Naive thymus-derived CD8-positive, alpha-beta T cell (primary cell): ENCODE measurements at regions not wholly inside any gene's neighbourhood (a gene's known extent, or its start where the extent isn't known, plus 50 kb on each side); places are given as distances from the start of the nearest gene placed in this dataset.

Experiments
- ATAC-seq, 2 donors: fragments of 150-1000 bp; cut with Tn5 transposase in 1 of 2; sonication (Bioruptor Pico), chemical (Tn5 transposase) in 1 of 2; 1 replicate in 1 of 2; 2 replicates in 1 of 2; pipeline ENCODE4 v1.10.0; 2021; ENCODE audit warnings: mild to moderate bottlenecking in 2 of 2, moderate library complexity in 2 of 2
- POLR2A ChIA-PET: fragments of 350-600 bp; sonication (Branson Sonifier 250); formaldehyde crosslinking; loops from one replicate; lab custom pipeline; 2021; ENCODE audit warnings: antibody characterized with exemption; lab: Charles Lee
- DNase-seq, 10 donors: peaks; one replicate each; pipeline versions ENCODE4 v3.0.0 to v3.0.0-alpha.2; 2020 to 2022
- H3K27ac Mint-ChIP-seq, 10 donors: one replicate each; pipeline ENCODE4 v1.8.0; 2020 to 2022; ENCODE audit warnings: mild to moderate bottlenecking in 10 of 10, mixed read lengths in 10 of 10, moderate library complexity in 4 of 10, inconsistent platforms in 1 of 10
- H3K27me3 Mint-ChIP-seq, 5 donors: one replicate each; pipeline ENCODE4 v1.8.0; 2021 to 2022; ENCODE audit warnings: mixed read lengths in 5 of 5
- H3K36me3 Mint-ChIP-seq, 3 donors: one replicate each; pipeline ENCODE4 v1.8.0; 2020 to 2022; ENCODE audit warnings: mixed read lengths in 3 of 3, mild to moderate bottlenecking in 2 of 3, inconsistent platforms in 1 of 3
- H3K4me1 Mint-ChIP-seq, 4 donors: one replicate each; pipeline ENCODE4 v1.8.0; 2021 to 2022; ENCODE audit warnings: mixed read lengths in 4 of 4
- H3K4me3 Mint-ChIP-seq, 10 donors: one replicate each; pipeline ENCODE4 v1.8.0; 2020 to 2022; ENCODE audit warnings: mild to moderate bottlenecking in 10 of 10, mixed read lengths in 10 of 10, moderate library complexity in 6 of 10, inconsistent platforms in 1 of 10
- H3K9me3 Mint-ChIP-seq, 9 donors: one replicate each; pipeline ENCODE4 v1.8.0; 2020 to 2022; ENCODE audit warnings: mixed read lengths in 9 of 9, mild to moderate bottlenecking in 3 of 9, inconsistent platforms in 1 of 9, moderate library complexity in 1 of 9

DNA sequence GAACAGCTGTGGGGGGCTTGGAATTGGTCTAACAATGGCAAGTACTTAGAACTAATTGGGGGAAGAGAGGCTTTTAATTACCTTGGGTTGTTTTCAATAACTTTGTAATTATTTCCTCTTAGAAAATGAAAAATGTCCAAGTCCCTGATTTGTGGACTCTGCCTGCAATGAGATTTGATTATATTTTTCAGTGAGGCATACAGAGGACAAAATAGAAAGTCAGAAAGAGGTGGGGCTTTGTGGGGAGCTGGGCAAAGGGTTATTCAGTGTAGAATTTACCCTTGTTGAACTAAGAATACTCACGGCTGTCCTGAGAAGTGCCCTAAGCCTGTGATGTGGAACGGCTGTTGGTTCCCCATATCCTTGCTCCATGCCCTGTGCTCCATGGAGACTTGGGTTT lies 153.0 kb downstream of the ICE1 start:
- ATAC-seq (no peak), DNase-seq (no peak)
- H3K4me1 Mint-ChIP-seq: no peaks in the 10 kb centered on the region
- H3K27ac Mint-ChIP-seq: no peak overlapping the region
- H3K4me3 Mint-ChIP-seq: no peak overlapping the region
- POLR2A ChIA-PET: no interaction called here
- H3K36me3 Mint-ChIP-seq: no peaks in the 10 kb centered on the region
- H3K9me3 Mint-ChIP-seq: no peaks in the 10 kb centered on the region
- peaks cover 3 to 38% (median 8%) of the 10 kb centered on the region in 5 donors for H3K27me3 Mint-ChIP-seq

DNA sequence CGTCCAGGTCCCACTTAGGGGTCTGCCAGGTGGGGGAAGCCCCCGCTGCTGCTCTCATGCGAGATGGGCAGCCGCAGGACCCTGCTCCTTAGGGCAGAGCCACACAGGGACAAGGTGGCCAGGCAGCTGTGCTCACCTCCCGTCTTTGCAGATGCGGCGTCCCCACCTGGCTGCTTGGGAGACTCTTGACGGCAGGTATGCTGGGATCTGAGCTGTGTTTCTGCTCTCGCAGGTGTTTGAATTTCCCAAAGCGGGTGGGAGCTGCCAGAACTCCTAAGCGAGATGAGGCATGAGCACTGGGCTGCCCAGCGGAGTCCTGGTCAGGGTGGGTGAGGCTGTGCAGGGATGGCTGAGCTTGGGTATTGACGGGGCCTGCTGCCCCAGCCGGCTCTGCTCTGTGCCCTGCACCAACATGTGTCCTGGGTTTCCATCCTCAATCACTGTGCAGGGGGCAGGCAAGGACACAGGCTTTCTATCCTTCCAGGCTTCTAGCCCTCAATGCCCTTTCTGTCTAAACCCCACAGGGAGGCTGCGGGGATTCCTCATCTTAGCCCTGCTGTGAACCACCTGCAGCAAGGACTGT lies 151.4 kb downstream of the ICE1 start:
- H3K4me1 Mint-ChIP-seq: no peaks in the 10 kb centered on the region
- ATAC-seq (no peak), DNase-seq (no peak)
- POLR2A ChIA-PET: no interaction called here
- H3K4me3 Mint-ChIP-seq: no peak overlapping the region
- no peaks in the 10 kb centered on the region for H3K9me3 Mint-ChIP-seq
- no peaks in the 10 kb centered on the region for H3K36me3 Mint-ChIP-seq
- no peak overlapping the region for H3K27ac Mint-ChIP-seq
- H3K27me3 Mint-ChIP-seq: peaks cover 3 to 50% (median 8%) of the 10 kb centered on the region in 5 donors

DNA sequence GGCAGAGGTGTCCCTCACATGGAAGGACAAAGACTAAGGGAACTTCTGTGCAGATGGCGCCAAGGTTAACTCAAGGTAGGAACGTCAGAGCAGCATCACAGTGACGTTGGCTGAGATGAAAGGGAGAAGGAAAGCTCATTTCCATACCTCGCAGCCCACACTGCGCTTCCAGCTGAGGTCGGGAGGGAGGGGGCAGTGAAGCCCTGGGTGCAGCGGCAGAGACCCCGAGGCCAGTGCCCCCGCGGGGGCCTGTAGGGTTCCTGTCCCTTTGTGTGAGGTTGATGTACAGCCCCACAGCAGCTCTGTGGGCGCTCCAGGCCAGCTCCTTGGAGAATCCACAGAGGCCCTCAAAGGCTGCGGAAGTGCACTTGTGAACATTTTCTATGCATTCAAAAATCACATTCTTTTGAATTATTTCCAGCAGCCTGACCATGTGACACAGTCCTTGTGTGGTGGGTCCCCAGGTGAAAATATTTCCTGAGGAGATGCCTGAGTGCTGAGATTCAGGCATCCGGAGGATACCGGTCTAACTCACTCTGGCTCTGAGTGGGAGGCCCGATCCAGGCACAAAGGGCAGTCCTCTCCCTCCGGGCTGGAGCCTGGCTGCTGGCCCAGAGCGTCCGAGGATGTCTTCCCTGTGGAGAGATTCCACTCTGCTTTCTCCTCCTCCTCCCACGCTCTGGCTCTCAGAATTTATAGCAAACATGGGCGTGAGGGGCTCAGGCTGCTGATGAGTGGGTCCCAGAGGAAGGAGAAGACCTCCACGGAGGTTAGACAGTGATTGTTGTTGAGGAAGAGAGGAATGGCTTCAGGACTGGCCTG lies 150.7 kb downstream of the ICE1 start:
- DNase-seq (no peak), ATAC-seq (no peak)
- H3K36me3 Mint-ChIP-seq: no peaks in the 10 kb centered on the region
- H3K9me3 Mint-ChIP-seq: no peaks in the 10 kb centered on the region
- H3K4me1 Mint-ChIP-seq: no peaks in the 10 kb centered on the region
- H3K27ac Mint-ChIP-seq: no peak overlapping the region
- POLR2A ChIA-PET: no interaction called here
- no peak overlapping the region for H3K4me3 Mint-ChIP-seq
- peaks cover 3 to 56% (median 8%) of the 10 kb centered on the region in 5 donors for H3K27me3 Mint-ChIP-seq

DNA sequence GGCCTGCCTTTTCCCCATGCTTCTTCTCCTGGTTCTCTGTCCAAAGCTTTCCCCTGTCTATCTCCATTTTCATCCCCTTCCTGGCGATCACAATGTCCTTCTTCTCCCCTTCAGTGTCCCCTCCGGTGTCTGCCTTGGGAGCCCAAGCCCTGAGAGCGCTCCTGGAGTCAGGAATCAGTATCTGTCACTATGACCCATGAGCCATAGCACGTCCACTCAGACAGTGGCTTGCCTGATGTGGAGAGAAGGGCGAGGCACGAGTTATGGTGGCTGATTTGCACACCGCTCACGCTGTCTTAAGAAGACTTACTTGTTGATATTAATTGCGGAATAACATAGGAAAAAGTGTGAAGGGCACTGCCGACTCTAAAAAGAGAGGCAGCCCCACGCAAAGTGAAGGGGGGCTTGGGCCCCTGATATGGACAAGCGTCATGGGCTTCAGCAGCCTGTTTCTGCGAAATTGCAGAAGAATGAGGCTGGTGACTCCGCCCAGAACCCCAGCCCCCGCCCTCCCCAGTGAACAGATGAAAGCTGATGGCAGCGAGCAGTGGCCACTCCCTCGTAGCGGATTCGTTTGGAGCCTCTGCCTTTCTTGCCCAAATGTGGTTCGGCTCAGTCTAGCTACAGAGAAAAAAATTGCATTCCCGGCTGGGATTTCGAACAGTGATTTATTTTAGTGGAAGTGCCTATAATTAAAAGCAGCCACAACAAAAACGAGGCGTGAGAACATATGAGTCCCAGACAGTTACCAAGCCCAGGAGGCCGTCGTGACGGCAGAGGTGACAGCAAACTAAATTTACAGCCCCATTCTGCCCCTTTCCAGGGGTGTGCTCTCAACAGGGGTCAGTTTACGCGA lies 149.8 kb downstream of the ICE1 start:
- Mint-ChIP-seq H3K27me3 (peaks cover under 1 to 59% (median 11%) of the 10 kb centered on the region in 5 donors), H3K9me3 (no peaks in the 10 kb centered on the region), H3K36me3 (no peaks in the 10 kb centered on the region), H3K4me3 (no peak overlapping the region), H3K27ac (peak overlapping the region in 1 of 10 donors; percentile 37), H3K4me1 (no peaks in the 10 kb centered on the region)
- DNase-seq (no peak), ATAC-seq (no peak)
- POLR2A ChIA-PET: no interaction called here

DNA sequence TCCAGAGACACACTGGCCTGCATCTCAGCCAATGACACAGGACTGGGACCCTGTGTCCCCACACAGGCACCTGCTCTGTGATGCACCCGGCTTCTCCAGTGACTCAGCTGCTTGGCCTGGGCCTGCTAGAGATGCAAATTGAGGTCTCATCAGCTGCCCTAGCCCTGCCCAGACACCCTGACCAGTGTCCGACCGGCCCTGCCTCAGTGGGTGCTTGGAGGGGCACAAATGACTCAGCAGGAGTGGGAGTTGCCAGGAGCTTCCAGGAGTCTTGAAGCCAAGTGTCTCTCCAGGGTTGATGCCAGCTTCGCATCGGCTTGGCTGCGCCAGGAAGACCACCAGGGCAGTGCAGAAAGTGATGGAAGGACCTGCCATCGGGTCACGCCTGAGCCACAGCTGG lies 148.2 kb downstream of the ICE1 start:
- no peak overlapping the region for H3K27ac Mint-ChIP-seq
- no peaks in the 10 kb centered on the region for H3K9me3 Mint-ChIP-seq
- H3K27me3 Mint-ChIP-seq: peaks cover 0 to 45% (median 8%) of the 10 kb centered on the region in 5 donors
- H3K36me3 Mint-ChIP-seq: no peaks in the 10 kb centered on the region
- no peak overlapping the region for H3K4me3 Mint-ChIP-seq
- ATAC-seq (no peak), DNase-seq (no peak)
- POLR2A ChIA-PET: no interaction called here
- H3K4me1 Mint-ChIP-seq: no peaks in the 10 kb centered on the region

DNA sequence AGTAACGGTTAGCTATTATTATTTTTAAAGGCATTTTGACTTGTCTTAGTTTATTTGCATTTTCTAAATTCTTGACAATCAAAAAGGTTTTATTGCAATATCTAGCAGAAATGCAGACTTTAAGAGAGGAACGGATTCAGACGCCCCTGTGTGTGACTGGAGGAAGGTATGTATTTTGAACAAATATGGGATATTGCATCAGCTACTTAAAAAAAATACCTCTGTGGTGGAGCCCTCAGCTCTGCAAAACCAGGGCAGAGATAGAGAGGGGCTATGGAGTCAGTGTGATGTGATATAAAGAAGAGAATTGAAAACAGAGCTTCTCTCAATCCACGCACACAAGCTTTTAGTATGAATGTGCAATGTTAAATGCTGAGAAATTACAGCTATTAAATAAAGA lies 142.4 kb downstream of the ICE1 start:
- H3K4me1 Mint-ChIP-seq: peaks cover 0 to 3% (median 0%) of the 10 kb centered on the region in 4 donors
- ATAC-seq: no peak
- H3K27me3 Mint-ChIP-seq: peaks cover 6 to 36% (median 16%) of the 10 kb centered on the region in 5 donors
- no peak overlapping the region for H3K27ac Mint-ChIP-seq
- H3K4me3 Mint-ChIP-seq: no peak overlapping the region
- POLR2A ChIA-PET: no interaction called here
- H3K9me3 Mint-ChIP-seq: no peaks in the 10 kb centered on the region
- no peaks in the 10 kb centered on the region for H3K36me3 Mint-ChIP-seq
- no peak for DNase-seq

DNA sequence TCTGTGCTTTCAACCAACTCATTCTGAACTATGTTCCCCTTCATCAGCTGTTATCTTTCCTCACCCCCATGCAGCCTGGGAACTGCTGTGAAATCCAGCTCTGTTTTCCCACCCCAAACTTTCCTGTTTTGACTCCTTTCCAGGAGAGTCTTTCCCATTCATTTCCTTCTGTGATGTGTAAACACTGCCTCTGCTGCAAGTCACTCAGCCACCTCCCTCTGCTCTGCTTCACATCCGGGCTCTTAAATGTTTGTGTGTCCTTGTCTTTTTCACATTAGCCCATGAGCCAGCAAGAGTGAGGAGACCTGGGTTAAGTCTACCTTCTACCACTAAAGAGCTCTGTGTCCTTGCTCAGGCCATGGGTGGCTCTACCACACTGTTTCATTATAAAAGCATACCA lies 137.5 kb downstream of the ICE1 start:
- no peak overlapping the region for H3K27ac Mint-ChIP-seq
- no peaks in the 10 kb centered on the region for H3K36me3 Mint-ChIP-seq
- DNase-seq (no peak), ATAC-seq (no peak)
- H3K4me3 Mint-ChIP-seq: no peak overlapping the region
- POLR2A ChIA-PET: no interaction called here
- peaks cover 0 to 4% (median 0%) of the 10 kb centered on the region in 9 donors for H3K9me3 Mint-ChIP-seq
- H3K4me1 Mint-ChIP-seq: peaks cover 0 to 4% (median 0%) of the 10 kb centered on the region in 4 donors
- H3K27me3 Mint-ChIP-seq: peaks cover 10 to 37% (median 17%) of the 10 kb centered on the region in 5 donors

DNA sequence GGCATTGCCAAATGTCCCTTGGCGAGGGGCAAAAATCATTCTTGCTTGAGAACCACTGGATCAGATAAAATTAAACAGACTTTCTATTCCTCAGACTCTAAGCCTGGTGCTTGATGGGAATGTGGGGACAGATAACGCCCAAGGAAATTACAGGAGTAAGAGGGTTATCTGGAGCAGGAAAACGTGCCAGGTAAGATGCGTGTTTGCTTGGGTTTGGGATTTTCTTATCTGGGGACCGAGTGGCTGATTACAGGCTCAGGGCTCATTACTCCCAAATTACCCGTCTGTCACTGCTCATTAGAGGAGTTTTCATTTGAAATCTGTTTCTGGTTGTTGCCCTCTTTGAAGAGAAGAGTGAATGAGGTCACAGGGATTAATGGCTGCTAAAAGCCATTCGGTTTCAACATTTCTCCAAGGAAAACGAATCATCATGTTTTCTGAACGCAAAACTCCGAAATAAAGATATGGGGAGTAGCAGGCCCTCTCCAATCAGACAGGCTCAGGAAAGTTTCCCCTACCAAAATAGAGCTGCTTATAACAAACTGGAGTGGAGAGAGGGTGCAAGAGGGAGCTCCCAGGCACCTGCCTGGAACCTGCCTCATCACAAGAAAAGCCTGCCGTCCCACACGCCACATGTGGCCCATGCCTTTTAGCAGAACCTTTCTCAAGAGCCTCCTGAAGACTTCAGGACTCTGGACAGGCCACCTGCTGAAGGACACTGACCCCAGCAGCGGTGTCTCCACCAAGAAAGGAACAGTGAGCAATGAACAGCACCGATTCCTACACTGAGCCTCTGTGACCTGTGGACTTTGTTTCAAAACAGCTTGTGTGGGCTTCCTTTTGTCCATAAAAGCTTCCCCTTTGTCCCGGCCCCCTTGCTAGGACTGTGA lies 136.4 kb downstream of the ICE1 start:
- H3K36me3 Mint-ChIP-seq: peaks cover 0 to 2% (median 0%) of the 10 kb centered on the region in 3 donors
- peaks cover 11 to 37% (median 16%) of the 10 kb centered on the region in 5 donors for H3K27me3 Mint-ChIP-seq
- H3K27ac Mint-ChIP-seq: no peak overlapping the region

DNA sequence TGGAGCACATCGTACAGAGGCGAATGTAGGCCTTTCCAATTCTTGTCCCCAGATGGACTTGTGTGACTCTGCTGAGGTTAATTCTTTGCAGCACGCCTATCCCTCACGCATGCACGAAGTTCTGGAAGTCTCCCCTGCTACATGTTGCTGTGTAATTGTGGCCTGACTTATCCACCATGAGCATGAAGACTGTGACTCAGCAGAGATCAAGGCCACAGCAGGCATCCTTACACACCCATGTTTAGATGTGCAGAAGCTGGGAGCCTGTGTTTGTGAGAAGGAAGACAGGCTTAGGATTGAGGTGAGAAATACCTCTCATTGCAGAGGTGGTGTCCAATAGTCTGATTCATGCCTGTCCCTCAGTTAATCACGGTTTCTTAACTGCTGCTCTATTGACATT lies 135.6 kb downstream of the ICE1 start:
- H3K36me3 Mint-ChIP-seq: peaks cover 0 to 2% (median 0%) of the 10 kb centered on the region in 3 donors
- H3K27me3 Mint-ChIP-seq: peaks cover 11 to 37% (median 16%) of the 10 kb centered on the region in 5 donors
- ATAC-seq: no peak
- DNase-seq: no peak
- POLR2A ChIA-PET: no interaction called here
- no peak overlapping the region for H3K4me3 Mint-ChIP-seq
- peaks cover 0 to 15% (median 0%) of the 10 kb centered on the region in 9 donors for H3K9me3 Mint-ChIP-seq
- H3K27ac Mint-ChIP-seq: no peak overlapping the region
- H3K4me1 Mint-ChIP-seq: peaks cover 0 to 4% (median 0%) of the 10 kb centered on the region in 4 donors

More for the DNA sequence above, 136.4 kb downstream of the ICE1 start:
- POLR2A ChIA-PET: no interaction called here
- DNase-seq: no peak
- ATAC-seq: no peak
- Mint-ChIP-seq H3K4me3 (no peak overlapping the region), H3K4me1 (peaks cover 0 to 4% (median 0%) of the 10 kb centered on the region in 4 donors), H3K9me3 (peaks cover 0 to 15% (median 0%) of the 10 kb centered on the region in 9 donors)

DNA sequence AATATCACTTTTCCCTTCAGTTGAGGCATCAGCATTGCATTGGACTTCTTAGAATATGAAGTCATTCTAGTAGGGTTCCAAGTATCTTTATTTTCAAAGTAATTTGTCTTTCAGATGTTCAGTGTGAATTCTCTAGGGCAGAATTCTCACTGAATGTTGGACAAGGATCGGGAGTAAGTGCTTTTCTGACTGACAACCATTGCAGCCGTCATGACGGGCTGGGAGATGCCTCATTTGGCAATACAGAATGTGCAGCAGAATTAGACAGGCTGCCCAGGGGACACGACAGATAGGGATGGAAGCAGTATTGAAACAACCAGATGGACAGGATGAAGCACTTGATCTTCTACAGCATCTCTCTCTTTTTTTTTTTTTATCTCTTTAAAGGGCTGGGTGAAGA lies 129.0 kb downstream of the ICE1 start:
- no peaks in the 10 kb centered on the region for H3K4me1 Mint-ChIP-seq
- DNase-seq (no peak), ATAC-seq (no peak)
- POLR2A ChIA-PET: no interaction called here
- peaks cover 0 to 18% (median 11%) of the 10 kb centered on the region in 5 donors for H3K27me3 Mint-ChIP-seq
- peaks cover 0 to 27% (median 4%) of the 10 kb centered on the region in 9 donors for H3K9me3 Mint-ChIP-seq
- H3K4me3 Mint-ChIP-seq: no peak overlapping the region
- H3K27ac Mint-ChIP-seq: peak overlapping the region in 1 of 10 donors; percentile 12
- H3K36me3 Mint-ChIP-seq: peaks cover 0 to 2% (median 0%) of the 10 kb centered on the region in 3 donors

DNA sequence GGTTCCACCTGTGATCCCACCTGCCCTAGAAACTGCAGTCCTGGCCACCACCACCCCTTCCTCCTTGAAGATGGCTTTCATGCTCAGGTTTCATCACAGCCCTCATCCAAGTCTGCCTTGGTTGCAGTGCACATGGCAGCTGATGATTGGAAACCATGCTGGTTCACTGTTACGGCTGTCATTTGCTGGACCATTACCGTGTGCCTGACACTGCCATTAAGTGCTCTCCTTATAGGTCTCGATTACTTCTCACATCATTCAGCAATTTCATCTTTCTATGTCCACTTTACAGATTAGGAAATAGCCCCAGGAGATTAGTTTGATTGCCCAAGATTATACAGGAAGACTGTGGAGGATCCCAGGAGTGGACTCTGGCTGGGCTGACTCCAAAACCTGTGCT lies 123.9 kb downstream of the ICE1 start:
- Mint-ChIP-seq H3K4me3 (no peak overlapping the region), H3K4me1 (no peaks in the 10 kb centered on the region), H3K27ac (no peak overlapping the region), H3K9me3 (peaks cover 0 to 17% (median 2%) of the 10 kb centered on the region in 9 donors), H3K27me3 (peaks cover 0 to 35% (median 14%) of the 10 kb centered on the region in 5 donors), H3K36me3 (no peaks in the 10 kb centered on the region)
- DNase-seq (no peak), ATAC-seq (no peak)
- POLR2A ChIA-PET: no interaction called here

DNA sequence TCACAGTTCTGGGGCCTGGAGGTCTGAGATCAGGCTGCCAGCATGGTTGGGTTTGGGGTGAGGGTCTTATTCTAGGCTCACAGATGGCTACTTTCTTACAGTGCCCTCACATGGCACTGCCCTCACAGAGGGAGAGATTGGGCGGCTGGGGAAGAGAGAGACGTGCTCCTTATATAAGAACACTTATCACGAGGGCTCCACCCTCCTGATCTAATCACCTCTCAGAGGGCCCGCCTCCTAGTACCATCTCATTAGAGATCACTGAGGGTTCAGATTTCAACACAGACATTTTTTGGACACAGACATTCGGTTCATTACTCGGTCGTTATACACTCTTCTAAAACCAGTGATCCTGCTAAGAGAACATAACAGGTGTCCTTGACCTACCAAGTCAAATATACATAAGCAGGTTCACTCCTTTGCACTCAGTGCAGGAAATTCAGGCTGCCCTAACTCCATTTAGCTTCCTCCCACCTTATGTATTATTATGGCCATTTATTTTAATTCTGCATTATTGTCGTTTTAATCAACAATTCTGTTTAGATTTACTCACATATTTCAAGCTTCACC lies 121.7 kb downstream of the ICE1 start:
- Mint-ChIP-seq H3K9me3 (peaks cover 0 to 9% (median 0%) of the 10 kb centered on the region in 9 donors), H3K4me1 (no peaks in the 10 kb centered on the region), H3K27me3 (peaks cover 0 to 35% (median 14%) of the 10 kb centered on the region in 5 donors), H3K36me3 (no peaks in the 10 kb centered on the region), H3K27ac (no peak overlapping the region), H3K4me3 (no peak overlapping the region)
- POLR2A ChIA-PET: no interaction called here
- ATAC-seq (no peak), DNase-seq (no peak)
